ENCODE measurements at regions not wholly inside any gene's neighbourhood (a gene's known extent, or its start where the extent isn't known, plus 50 kb on each side); places are given as distances from the start of the nearest gene placed in this dataset.
"Not testable (repeated sequence)": the region's sequence is repeated elsewhere in the genome, so short reads cannot be mapped to it uniquely, and the experiment has no call there.

- in situ Hi-C loops (cut with MboI; ENCODE audit: low pct_unique_long_range_greater_than_20kb in 2 of 9, low sequenced_read_pairs in 9 of 9, unreplicated experiment in 9 of 9), result no loop called here
- ATAC-seq (replicated peaks in 6 of 8), result no peak
Measured at GRCh38 chr2:194842871-194843270, 814.2 kb upstream of the SLC39A10 start.

DNA sequence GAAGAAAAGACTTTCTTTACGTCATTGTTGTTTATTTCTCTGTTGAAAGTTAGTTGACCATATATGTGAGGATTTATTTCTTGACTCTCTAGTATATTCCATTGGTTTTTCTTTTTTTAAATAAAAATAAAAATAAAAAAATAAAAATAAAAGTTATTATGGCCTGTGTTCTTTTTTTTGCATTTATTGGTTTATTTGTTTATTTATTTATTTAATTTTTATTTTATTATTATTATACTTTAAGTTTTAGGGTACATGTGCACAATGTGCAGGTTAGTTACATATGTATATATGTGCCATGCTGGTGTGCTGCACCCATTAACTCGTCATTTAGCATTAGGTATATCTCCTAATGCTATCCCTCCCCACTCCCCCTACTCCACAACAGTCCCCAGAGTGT is 822.7 kb upstream of the SLC39A10 start:
- H3K27ac ChIP-seq; H3K4me3 ChIP-seq; ATAC-seq (replicated peaks in 6 of 8); in situ Hi-C loops (cut with MboI; ENCODE audit: low pct_unique_long_range_greater_than_20kb in 2 of 9, low sequenced_read_pairs in 9 of 9, unreplicated experiment in 9 of 9); H3K4me1 ChIP-seq (replicated peaks in 1 of 2): not testable (repeated sequence)
- WGBS, 10 experiments, result 0 to 100% (median 80%) methylated on average over 1 to 2 of the region's 2 CpGs; no CpG with 5 or more reads in 1 of the 10 experiments

More at GRCh38 chr2:194842871-194843270, 814.2 kb upstream of the SLC39A10 start:
- 11 to 100% (median 87%) methylated on average over 1 to 6 of the region's 8 CpGs; no CpG with 5 or more reads in 3 of the 10 experiments for WGBS, 10 experiments
- Histone ChIP-seq H3K27ac (no peak overlapping the region), H3K4me1 (replicated peaks in 1 of 2) (no peaks in the 10 kb centered on the region), H3K4me3 (no peak overlapping the region)

DNA sequence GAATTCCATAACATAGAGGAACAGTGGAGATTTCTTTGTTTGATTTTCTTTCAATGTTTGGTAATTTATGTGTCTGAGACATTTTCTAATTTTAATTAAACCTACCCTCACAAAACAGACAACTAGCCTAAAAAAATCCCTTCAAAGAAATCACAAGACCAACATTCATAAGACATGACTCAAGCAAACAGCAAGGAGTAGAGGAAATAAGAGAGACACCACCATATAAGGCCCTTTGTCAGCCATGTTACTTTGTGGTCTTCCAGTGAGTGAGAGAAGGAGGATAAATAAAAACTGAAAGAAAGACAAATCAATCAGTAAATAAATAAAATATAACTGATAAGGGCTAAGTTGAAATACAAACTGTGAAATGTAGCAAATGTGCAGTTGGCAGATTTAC is 830.8 kb upstream of the SLC39A10 start:
- Histone ChIP-seq H3K27ac (no peak overlapping the region), H3K4me3 (no peak overlapping the region), H3K4me1 (replicated peaks in 1 of 2) (no peaks in the 10 kb centered on the region)
- in situ Hi-C loops (cut with MboI; ENCODE audit: low pct_unique_long_range_greater_than_20kb in 2 of 9, low sequenced_read_pairs in 9 of 9, unreplicated experiment in 9 of 9), result no loop called here
- no peak for ATAC-seq (replicated peaks in 6 of 8)

- no peak overlapping the region for H3K4me3 ChIP-seq
- WGBS, 10 experiments, result 0 to 79% (median 61%) methylated on average over 2 of the region's 2 CpGs; no CpG with 5 or more reads in 1 of the 10 experiments
- no peaks in the 10 kb centered on the region for H3K4me1 ChIP-seq (replicated peaks in 1 of 2)
- in situ Hi-C loops (cut with MboI; ENCODE audit: low pct_unique_long_range_greater_than_20kb in 2 of 9, low sequenced_read_pairs in 9 of 9, unreplicated experiment in 9 of 9), result no loop called here
- H3K27ac ChIP-seq, result no peak overlapping the region
- no peak for ATAC-seq (replicated peaks in 6 of 8)
Measured at GRCh38 chr2:194824450-194824849, 832.6 kb upstream of the SLC39A10 start.

- Histone ChIP-seq H3K4me1 (replicated peaks in 1 of 2) (no peaks in the 10 kb centered on the region), H3K4me3 (no peak overlapping the region), H3K27ac (no peak overlapping the region)
- 37 to 94% (median 66%) methylated on average over 2 to 5 of the region's 5 CpGs; no CpG with 5 or more reads in 2 of the 10 experiments for WGBS, 10 experiments
- ATAC-seq (replicated peaks in 6 of 8), result no peak
- in situ Hi-C loops (cut with MboI; ENCODE audit: low pct_unique_long_range_greater_than_20kb in 2 of 9, low sequenced_read_pairs in 9 of 9, unreplicated experiment in 9 of 9), result no loop called here
Measured at GRCh38 chr2:194822657-194823056, 834.4 kb upstream of the SLC39A10 start.

DNA sequence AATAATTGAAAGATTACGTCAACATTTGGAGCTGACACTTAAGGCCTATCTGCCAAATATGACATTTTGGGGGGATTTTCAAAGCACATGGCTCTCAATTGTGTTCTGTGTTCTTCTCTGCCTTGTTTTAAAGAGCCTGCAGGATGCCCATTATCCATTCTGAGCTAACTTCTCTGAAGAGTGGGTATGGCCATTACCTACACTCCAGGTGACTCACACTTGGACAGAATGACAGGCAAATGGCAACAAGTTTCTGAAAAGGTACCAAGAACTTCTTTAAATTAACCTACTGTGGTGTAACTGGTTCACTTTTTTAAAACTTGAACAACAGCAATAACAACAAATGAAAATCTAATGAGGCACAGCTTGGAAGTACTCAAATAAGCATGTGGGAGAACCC is 834.9 kb upstream of the SLC39A10 start:
- H3K27ac ChIP-seq, result no peak overlapping the region
- in situ Hi-C loops (cut with MboI; ENCODE audit: low pct_unique_long_range_greater_than_20kb in 2 of 9, low sequenced_read_pairs in 9 of 9, unreplicated experiment in 9 of 9), result no loop called here
- ATAC-seq (replicated peaks in 6 of 8), result no peak
- H3K4me3 ChIP-seq, result no peak overlapping the region
- no peaks in the 10 kb centered on the region for H3K4me1 ChIP-seq (replicated peaks in 1 of 2)
- 0% methylated on average over 1 of the region's 1 CpG; no CpG with 5 or more reads in 9 of the 10 experiments for WGBS, 10 experiments

DNA sequence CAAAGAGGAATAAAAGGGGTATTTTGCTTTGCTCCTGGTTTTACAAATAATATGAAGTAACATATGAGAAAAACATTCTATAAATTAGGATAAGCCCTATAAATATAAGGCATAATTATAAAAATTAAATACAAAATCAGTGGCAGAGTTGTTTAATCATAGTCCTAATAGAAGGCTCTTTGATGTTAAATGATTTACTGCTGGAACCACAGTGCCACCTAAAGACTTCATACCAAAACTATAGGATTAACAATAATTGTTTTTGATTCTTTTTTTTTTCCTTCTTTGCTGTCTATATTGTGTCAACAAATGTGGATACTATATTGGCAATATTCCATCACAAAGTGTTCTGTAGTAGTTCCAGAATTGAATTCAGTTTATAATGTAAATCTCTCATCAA is 837.7 kb upstream of the SLC39A10 start:
- ATAC-seq (replicated peaks in 6 of 8), result peak in 1 of 8 experiments; percentile 41

GRCh38 chr2:194815475-194815874 is 841.6 kb upstream of the SLC39A10 start:
- no peak overlapping the region for H3K27ac ChIP-seq
- in situ Hi-C loops (cut with MboI; ENCODE audit: low pct_unique_long_range_greater_than_20kb in 2 of 9, low sequenced_read_pairs in 9 of 9, unreplicated experiment in 9 of 9), result no loop called here
- no peak overlapping the region for H3K4me3 ChIP-seq
- ATAC-seq (replicated peaks in 6 of 8), result no peak
- H3K4me1 ChIP-seq (replicated peaks in 1 of 2), result no peaks in the 10 kb centered on the region

More for the DNA sequence above, 837.7 kb upstream of the SLC39A10 start:
- Histone ChIP-seq H3K4me1 (replicated peaks in 1 of 2) (no peaks in the 10 kb centered on the region), H3K27ac (no peak overlapping the region), H3K4me3 (no peak overlapping the region)
- in situ Hi-C loops (cut with MboI; ENCODE audit: low pct_unique_long_range_greater_than_20kb in 2 of 9, low sequenced_read_pairs in 9 of 9, unreplicated experiment in 9 of 9), result no loop called here

DNA sequence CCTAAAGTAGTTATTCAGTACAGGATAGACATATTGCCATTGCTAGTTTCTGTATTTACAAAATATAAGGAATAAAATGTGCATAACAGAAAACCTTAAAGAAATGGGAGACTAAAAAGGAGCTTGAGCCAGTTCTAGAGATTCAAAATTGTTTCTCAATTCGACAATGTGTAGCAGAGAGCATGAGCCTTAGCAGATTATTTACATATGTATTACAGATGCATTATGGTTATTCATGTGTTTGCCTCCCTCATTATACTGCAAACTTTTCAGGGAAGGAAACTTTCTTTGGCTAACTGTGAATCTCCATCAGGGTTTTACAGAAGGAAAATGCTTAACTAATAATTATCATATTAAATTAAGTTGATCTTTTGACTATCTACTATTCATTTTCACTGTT is 854.4 kb upstream of the SLC39A10 start:
- 0 to 91% (median 9%) methylated on average over 1 of the region's 1 CpG; no CpG with 5 or more reads in 1 of the 10 experiments for WGBS, 10 experiments
- no peaks in the 10 kb centered on the region for H3K4me1 ChIP-seq (replicated peaks in 1 of 2)
- in situ Hi-C loops (cut with MboI; ENCODE audit: low pct_unique_long_range_greater_than_20kb in 2 of 9, low sequenced_read_pairs in 9 of 9, unreplicated experiment in 9 of 9), result no loop called here
- peak in 2 of 8 experiments; percentile 20 to 98 for ATAC-seq (replicated peaks in 6 of 8)
- no peak overlapping the region for H3K27ac ChIP-seq
- no peak overlapping the region for H3K4me3 ChIP-seq

GRCh38 chr2:194787071-194787470 is 870.0 kb upstream of the SLC39A10 start:
- 44 to 100% (median 94%) methylated on average over 1 to 2 of the region's 2 CpGs; no CpG with 5 or more reads in 3 of the 10 experiments for WGBS, 10 experiments
- H3K4me1 ChIP-seq (replicated peaks in 1 of 2); in situ Hi-C loops (cut with MboI; ENCODE audit: low pct_unique_long_range_greater_than_20kb in 2 of 9, low sequenced_read_pairs in 9 of 9, unreplicated experiment in 9 of 9): not testable (repeated sequence)

DNA sequence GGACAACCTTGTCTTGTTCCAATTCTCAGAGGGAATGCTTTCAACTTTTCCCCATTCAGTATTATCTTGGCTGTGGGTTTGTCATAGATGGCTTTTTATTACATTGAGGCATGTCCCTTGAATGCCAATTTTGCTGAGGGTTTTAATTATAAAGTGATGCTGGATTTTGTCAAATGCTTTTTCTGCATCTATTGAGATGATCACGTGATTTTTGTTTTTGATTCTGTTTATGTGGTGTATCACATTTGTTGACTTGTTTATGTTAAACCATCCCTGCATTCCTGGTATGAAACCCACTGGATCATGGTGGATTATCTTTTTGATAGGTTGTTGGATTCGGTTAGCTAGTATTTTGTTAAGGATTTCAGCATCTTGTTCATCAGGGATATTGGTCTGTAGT is 885.6 kb upstream of the SLC39A10 start:
- 0 to 100% (median 72%) methylated on average over 1 to 2 of the region's 2 CpGs for WGBS, 10 experiments

More at GRCh38 chr2:194787071-194787470, 870.0 kb upstream of the SLC39A10 start:
- H3K4me3 ChIP-seq; ATAC-seq (replicated peaks in 6 of 8); H3K27ac ChIP-seq: not testable (repeated sequence)

DNA sequence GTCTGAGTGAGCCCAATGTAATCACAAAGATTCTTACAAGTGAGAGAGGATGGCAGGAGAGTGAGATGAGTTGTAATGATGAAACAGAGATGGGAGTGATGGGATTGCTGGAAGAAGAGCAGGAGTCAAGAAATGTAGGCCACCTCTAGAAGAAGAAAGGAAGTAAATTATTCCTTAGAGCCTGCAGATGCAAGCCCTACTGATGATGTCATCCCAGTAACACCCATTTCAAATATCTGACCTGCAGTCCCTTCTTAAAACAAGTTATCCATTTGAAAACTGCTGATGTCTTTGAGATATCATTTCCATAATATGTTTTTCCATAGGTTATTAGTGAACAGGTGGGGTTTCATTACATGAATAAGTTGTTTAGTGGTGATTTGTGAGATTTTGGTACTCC is 888.0 kb upstream of the SLC39A10 start:
- in situ Hi-C loops (cut with MboI; ENCODE audit: low pct_unique_long_range_greater_than_20kb in 2 of 9, low sequenced_read_pairs in 9 of 9, unreplicated experiment in 9 of 9), result no loop called here
- Histone ChIP-seq H3K27ac (no peak overlapping the region), H3K4me3 (no peak overlapping the region), H3K4me1 (replicated peaks in 1 of 2) (no peaks in the 10 kb centered on the region)
- no peak for ATAC-seq (replicated peaks in 6 of 8)

More for the DNA sequence above, 885.6 kb upstream of the SLC39A10 start:
- H3K27ac ChIP-seq; ATAC-seq (replicated peaks in 6 of 8); H3K4me3 ChIP-seq; in situ Hi-C loops (cut with MboI; ENCODE audit: low pct_unique_long_range_greater_than_20kb in 2 of 9, low sequenced_read_pairs in 9 of 9, unreplicated experiment in 9 of 9); H3K4me1 ChIP-seq (replicated peaks in 1 of 2): not testable (repeated sequence)

GRCh38 chr2:194765723-194766122 is 891.3 kb upstream of the SLC39A10 start:
- no peak overlapping the region for H3K4me3 ChIP-seq
- in situ Hi-C loops (cut with MboI; ENCODE audit: low pct_unique_long_range_greater_than_20kb in 2 of 9, low sequenced_read_pairs in 9 of 9, unreplicated experiment in 9 of 9), result no loop called here
- no peak for ATAC-seq (replicated peaks in 6 of 8)

DNA sequence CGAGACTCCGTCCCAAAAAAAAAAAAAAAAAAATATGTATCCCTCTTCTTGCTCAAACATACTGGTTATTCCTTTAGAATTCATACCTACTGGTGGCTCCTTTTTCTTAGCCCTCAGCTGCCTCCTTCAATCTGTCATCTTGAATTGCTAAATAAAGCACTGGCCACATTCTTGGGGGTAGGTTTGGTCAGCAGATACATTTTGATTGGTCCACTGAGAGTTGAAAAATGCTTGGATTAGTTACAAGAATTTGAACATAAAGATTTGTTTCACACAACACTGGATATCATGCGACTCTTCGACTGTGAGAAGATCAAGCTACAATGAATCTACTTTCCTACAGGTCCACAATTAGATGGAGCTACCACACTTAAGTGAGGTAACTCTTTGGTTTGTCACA is 906.1 kb upstream of the SLC39A10 start:
- Histone ChIP-seq H3K4me3 (no peak overlapping the region), H3K27ac (no peak overlapping the region), H3K4me1 (replicated peaks in 1 of 2) (no peaks in the 10 kb centered on the region)
- no peak for ATAC-seq (replicated peaks in 6 of 8)
- WGBS, 10 experiments, result 0 to 100% (median 84%) methylated on average over 2 of the region's 4 CpGs; no CpG with 5 or more reads in 2 of the 10 experiments
- in situ Hi-C loops (cut with MboI; ENCODE audit: low pct_unique_long_range_greater_than_20kb in 2 of 9, low sequenced_read_pairs in 9 of 9, unreplicated experiment in 9 of 9), result no loop called here

More at GRCh38 chr2:194765723-194766122, 891.3 kb upstream of the SLC39A10 start:
- no peak overlapping the region for H3K27ac ChIP-seq
- 0 to 71% (median 62%) methylated on average over 1 to 3 of the region's 3 CpGs for WGBS, 10 experiments
- H3K4me1 ChIP-seq (replicated peaks in 1 of 2), result no peaks in the 10 kb centered on the region

All from motor neuron (in vitro differentiated cells).